Loucy (cell line): ENCODE measurements at regions not wholly inside any gene's neighbourhood (a gene's known extent, or its start where the extent isn't known, plus 50 kb on each side); places are given as distances from the start of the nearest gene placed in this dataset.

ENCODE experiments used
- H2AFZ ChIP-seq: fragments of 200-600 bp; sonication (generic); 2 replicates; pipeline ENCODE4 v1.6.0; 2016; ENCODE audit warnings: antibody characterized with exemption, mild to moderate bottlenecking, low read length, moderate library complexity
- H3F3A ChIP-seq: fragments of 200-600 bp; 2 replicates; pipeline ENCODE4 v1.6.0; 2016; ENCODE audit warnings: antibody characterized with exemption, low read depth, mild to moderate bottlenecking
- H3K27me3 ChIP-seq: fragments of 200-600 bp; sonication (generic); 2 replicates; pipeline ENCODE4 v1.6.1; 2014; ENCODE audit warnings: low read length, mild to moderate bottlenecking; ENCODE audit not compliant: insufficient read depth, poor library complexity, severe bottlenecking
- H3K36me3 ChIP-seq: fragments of 200-600 bp; sonication (generic); 2 replicates; pipeline ENCODE4 v1.6.1; 2016; ENCODE audit warnings: low read length; ENCODE audit not compliant: insufficient read depth
- H3K4me1 ChIP-seq: fragments of 200-600 bp; sonication (generic); 2 replicates; pipeline ENCODE4 v1.5.1; 2014; ENCODE audit warnings: low read length, mild to moderate bottlenecking; ENCODE audit not compliant: insufficient read depth, poor library complexity, severe bottlenecking
- H3K4me2 ChIP-seq: fragments of 200-600 bp; sonication (generic); 2 replicates; pipeline ENCODE4 v1.6.0; 2014; ENCODE audit warnings: antibody characterized with exemption, low read length, low read depth, mild to moderate bottlenecking; ENCODE audit not compliant: poor library complexity, severe bottlenecking
- H3K4me3 ChIP-seq: fragments of 200-600 bp; sonication (generic); 2 replicates; pipeline ENCODE4 v1.5.1; 2014; ENCODE audit warnings: low read length, mild to moderate bottlenecking, mixed read lengths; ENCODE audit not compliant: poor library complexity, severe bottlenecking
- H3K79me2 ChIP-seq: fragments of 200-600 bp; sonication (generic); 2 replicates; pipeline ENCODE4 v1.6.1; 2014; ENCODE audit warnings: low read length; ENCODE audit not compliant: insufficient read depth
- H3K9ac ChIP-seq: fragments of 200-600 bp; sonication (generic); 2 replicates; pipeline ENCODE4 v1.6.0; 2014; ENCODE audit warnings: mild to moderate bottlenecking, low read depth, low read length, moderate library complexity; ENCODE audit not compliant: poor library complexity, severe bottlenecking
- H3K9me2 ChIP-seq: fragments of 200-600 bp; sonication (generic); replicated peaks from 2 replicates; pipeline ENCODE4 v1.6.1; 2016; ENCODE audit warnings: low read depth, low read length, mixed read lengths
- H3K9me3 ChIP-seq: fragments of 200-600 bp; sonication (generic); 2 replicates; pipeline ENCODE4 v1.6.1; 2014; ENCODE audit warnings: mild to moderate bottlenecking, antibody characterized with exemption, low read length, low read depth; ENCODE audit not compliant: insufficient read depth
- H4K20me1 ChIP-seq: fragments of 200-600 bp; sonication (generic); 2 replicates; pipeline ENCODE4 v1.6.0; 2014; ENCODE audit warnings: antibody characterized with exemption, low read length, mild to moderate bottlenecking; ENCODE audit not compliant: insufficient read depth, poor library complexity, severe bottlenecking
- CTCF ChIP-seq: fragments of 200-600 bp; sonication (generic); conservative IDR thresholded peaks from 2 replicates; pipeline ENCODE4 v1.5.1; 2014; ENCODE audit warnings: mild to moderate bottlenecking, antibody characterized with exemption, low read length
- EZH2phosphoT487 ChIP-seq: fragments of 200-600 bp; IDR thresholded peaks from 2 replicates; pipeline ENCODE4 v1.6.1; 2018; ENCODE audit warnings: antibody characterized with exemption, mild to moderate bottlenecking, moderate library complexity, borderline replicate concordance

GRCh38 chr6:137652961-137653705 is 158.9 kb upstream of the OLIG3 start:
- Histone ChIP-seq H3K9me2 (no peaks in the 10 kb centered on the region), H3K4me2 (no peak overlapping the region), H3K9ac (no peak overlapping the region), H3K4me3 (no peak overlapping the region), H3K79me2 (no peaks in the 10 kb centered on the region), H3K36me3 (no peaks in the 10 kb centered on the region), H4K20me1 (no peaks in the 10 kb centered on the region), H3K9me3 (no peaks in the 10 kb centered on the region), H3F3A (no peaks in the 10 kb centered on the region), H2AFZ (peak overlapping the region; percentile 53; the same call in 1 of the 2 replicates), H3K4me1 (peaks cover 11% of the 10 kb centered on the region), H3K27me3 (no peaks in the 10 kb centered on the region)
- no peak for TF ChIP-seq EZH2phosphoT487
- no peak for TF ChIP-seq CTCF

- Histone ChIP-seq H3K4me2 (no peak overlapping the region), H3K27me3 (no peaks in the 10 kb centered on the region), H2AFZ (peak overlapping the region; percentile 53; the same call in 1 of the 2 replicates), H3K79me2 (no peaks in the 10 kb centered on the region), H3K4me1 (peaks cover 11% of the 10 kb centered on the region), H4K20me1 (no peaks in the 10 kb centered on the region), H3K4me3 (no peak overlapping the region), H3K36me3 (no peaks in the 10 kb centered on the region), H3F3A (no peaks in the 10 kb centered on the region), H3K9me2 (no peaks in the 10 kb centered on the region), H3K9ac (no peak overlapping the region), H3K9me3 (no peaks in the 10 kb centered on the region)
- no peak for TF ChIP-seq EZH2phosphoT487
- TF ChIP-seq CTCF: no peak
These were observed 159.5 kb upstream of the OLIG3 start for GRCh38 chr6:137653706-137654059.

GRCh38 chr6:137654365-137654981 is 160.3 kb upstream of the OLIG3 start:
- TF ChIP-seq EZH2phosphoT487 (no peak), CTCF (no peak)
- H3K79me2 ChIP-seq: no peaks in the 10 kb centered on the region
- H4K20me1 ChIP-seq: no peaks in the 10 kb centered on the region
- H3K27me3 ChIP-seq: no peaks in the 10 kb centered on the region
- H3K9ac ChIP-seq: no peak overlapping the region
- H3K9me3 ChIP-seq: no peaks in the 10 kb centered on the region
- H3K4me1 ChIP-seq: peaks cover 11% of the 10 kb centered on the region
- no peak overlapping the region for H3K4me2 ChIP-seq
- H3K4me3 ChIP-seq: no peak overlapping the region
- no peaks in the 10 kb centered on the region for H3K9me2 ChIP-seq
- no peaks in the 10 kb centered on the region for H3F3A ChIP-seq
- H2AFZ ChIP-seq: no peak overlapping the region
- H3K36me3 ChIP-seq: no peaks in the 10 kb centered on the region
